ENCODE measurements at regions not wholly inside any gene's neighbourhood (a gene's known extent, or its start where the extent isn't known, plus 50 kb on each side); places are given as distances from the start of the nearest gene placed in this dataset.

- H3K9me3 ChIP-seq (ENCODE audit: low read length): no peaks in the 10 kb centered on the region
- no peaks in the 10 kb centered on the region for H4K20me1 ChIP-seq (ENCODE audit: insufficient read depth)
- H3K27ac ChIP-seq (ENCODE audit: low read length): no peak overlapping the region
- H3K27me3 ChIP-seq (ENCODE audit: insufficient read depth, low read depth, low read length): no peaks in the 10 kb centered on the region
- no peaks in the 10 kb centered on the region for H3F3A ChIP-seq (ENCODE audit: insufficient read depth, low read length, poor library complexity, severe bottlenecking)
- H3K9ac ChIP-seq (ENCODE audit: low read length): no peak overlapping the region
- no peak for TF ChIP-seq EP300 (conservative IDR thresholded peaks at IDR 0.05; ENCODE audit: poor library complexity, severe bottlenecking)
- TF ChIP-seq SMC3 (conservative IDR thresholded peaks at IDR 0.05; ENCODE audit: poor library complexity): no peak
- no peak for TF ChIP-seq TAF1 (IDR thresholded peaks at IDR 0.05; ENCODE audit: low read depth)
- TF ChIP-seq CTCF (IDR thresholded peaks at IDR 0.05; ENCODE audit: poor library complexity, severe bottlenecking): no peak
- TF ChIP-seq, protein P1, sequence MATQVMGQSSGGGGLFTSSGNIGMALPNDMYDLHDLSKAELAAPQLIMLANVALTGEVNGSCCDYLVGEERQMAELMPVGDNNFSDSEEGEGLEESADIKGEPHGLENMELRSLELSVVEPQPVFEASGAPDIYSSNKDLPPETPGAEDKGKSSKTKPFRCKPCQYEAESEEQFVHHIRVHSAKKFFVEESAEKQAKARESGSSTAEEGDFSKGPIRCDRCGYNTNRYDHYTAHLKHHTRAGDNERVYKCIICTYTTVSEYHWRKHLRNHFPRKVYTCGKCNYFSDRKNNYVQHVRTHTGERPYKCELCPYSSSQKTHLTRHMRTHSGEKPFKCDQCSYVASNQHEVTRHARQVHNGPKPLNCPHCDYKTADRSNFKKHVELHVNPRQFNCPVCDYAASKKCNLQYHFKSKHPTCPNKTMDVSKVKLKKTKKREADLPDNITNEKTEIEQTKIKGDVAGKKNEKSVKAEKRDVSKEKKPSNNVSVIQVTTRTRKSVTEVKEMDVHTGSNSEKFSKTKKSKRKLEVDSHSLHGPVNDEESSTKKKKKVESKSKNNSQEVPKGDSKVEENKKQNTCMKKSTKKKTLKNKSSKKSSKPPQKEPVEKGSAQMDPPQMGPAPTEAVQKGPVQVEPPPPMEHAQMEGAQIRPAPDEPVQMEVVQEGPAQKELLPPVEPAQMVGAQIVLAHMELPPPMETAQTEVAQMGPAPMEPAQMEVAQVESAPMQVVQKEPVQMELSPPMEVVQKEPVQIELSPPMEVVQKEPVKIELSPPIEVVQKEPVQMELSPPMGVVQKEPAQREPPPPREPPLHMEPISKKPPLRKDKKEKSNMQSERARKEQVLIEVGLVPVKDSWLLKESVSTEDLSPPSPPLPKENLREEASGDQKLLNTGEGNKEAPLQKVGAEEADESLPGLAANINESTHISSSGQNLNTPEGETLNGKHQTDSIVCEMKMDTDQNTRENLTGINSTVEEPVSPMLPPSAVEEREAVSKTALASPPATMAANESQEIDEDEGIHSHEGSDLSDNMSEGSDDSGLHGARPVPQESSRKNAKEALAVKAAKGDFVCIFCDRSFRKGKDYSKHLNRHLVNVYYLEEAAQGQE (IDR thresholded peaks at IDR 0.05; ENCODE audit: borderline replicate concordance): no peak
- no peak for TF ChIP-seq EZH2 (IDR thresholded peaks at IDR 0.05; ENCODE audit: borderline replicate concordance, insufficient read depth, low read length, poor library complexity, severe bottlenecking)
- TF ChIP-seq POLR2AphosphoS5 (IDR thresholded peaks at IDR 0.05): no peak
- no peak for TF ChIP-seq RAD21 (conservative IDR thresholded peaks at IDR 0.05)
- TF ChIP-seq MXI1 (conservative IDR thresholded peaks at IDR 0.05; ENCODE audit: poor library complexity, severe bottlenecking): no peak
- H2AFZ ChIP-seq (ENCODE audit: low read depth, low read length): no peak overlapping the region
- no peaks in the 10 kb centered on the region for H3K9me2 ChIP-seq (ENCODE audit: insufficient read depth, low read length)
- no peak overlapping the region for H3K4me2 ChIP-seq (ENCODE audit: low read length)
- H3K36me3 ChIP-seq (ENCODE audit: insufficient read depth, low read length): no peaks in the 10 kb centered on the region
- no peaks in the 10 kb centered on the region for H3K79me2 ChIP-seq (replicated peaks; ENCODE audit: insufficient read depth, low read length)
- H3K4me3 ChIP-seq (ENCODE audit: low read length): no peak overlapping the region
These were observed 819.7 kb upstream of the ALCAM start for GRCh38 chr3:104547031-104547430.

DNA sequence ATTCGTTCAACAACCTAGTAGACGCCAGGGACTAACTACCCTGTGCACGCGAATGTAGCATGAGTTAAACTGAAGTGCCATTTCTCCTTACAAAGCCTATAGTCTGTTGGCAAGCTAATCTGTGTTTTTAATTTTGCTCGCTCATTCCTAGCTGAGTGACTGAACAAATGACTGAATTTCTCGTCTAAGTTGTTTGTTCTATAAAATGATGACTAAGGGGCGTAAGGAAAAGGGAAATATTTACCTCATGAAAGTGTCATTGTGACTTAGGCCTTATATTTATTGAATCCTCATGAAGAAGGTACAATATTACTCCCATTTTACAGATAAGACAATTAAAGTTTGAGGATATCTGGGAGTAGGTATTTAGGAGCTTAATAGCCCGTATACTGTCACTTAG is 818.3 kb upstream of the ALCAM start:
- no peak overlapping the region for H3K27ac ChIP-seq (ENCODE audit: low read length)

More for the DNA sequence above, 818.3 kb upstream of the ALCAM start:
- H2AFZ ChIP-seq (ENCODE audit: low read depth, low read length): no peak overlapping the region
- no peaks in the 10 kb centered on the region for H3K36me3 ChIP-seq (ENCODE audit: insufficient read depth, low read length)
- H3K4me2 ChIP-seq (ENCODE audit: low read length): no peak overlapping the region
- H3K9ac ChIP-seq (ENCODE audit: low read length): no peak overlapping the region
- H3F3A ChIP-seq (ENCODE audit: insufficient read depth, low read length, poor library complexity, severe bottlenecking): no peaks in the 10 kb centered on the region
- no peaks in the 10 kb centered on the region for H3K9me3 ChIP-seq (ENCODE audit: low read length)
- no peaks in the 10 kb centered on the region for H3K9me2 ChIP-seq (ENCODE audit: insufficient read depth, low read length)
- H3K4me3 ChIP-seq (ENCODE audit: low read length): no peak overlapping the region
- H3K79me2 ChIP-seq (replicated peaks; ENCODE audit: insufficient read depth, low read length): no peaks in the 10 kb centered on the region
- H3K27me3 ChIP-seq (ENCODE audit: insufficient read depth, low read depth, low read length): no peaks in the 10 kb centered on the region
- TF ChIP-seq EP300 (conservative IDR thresholded peaks at IDR 0.05; ENCODE audit: poor library complexity, severe bottlenecking) (no peak), SMC3 (conservative IDR thresholded peaks at IDR 0.05; ENCODE audit: poor library complexity) (no peak), TAF1 (IDR thresholded peaks at IDR 0.05; ENCODE audit: low read depth) (no peak), POLR2AphosphoS5 (IDR thresholded peaks at IDR 0.05) (no peak), RAD21 (conservative IDR thresholded peaks at IDR 0.05) (no peak), EZH2 (IDR thresholded peaks at IDR 0.05; ENCODE audit: borderline replicate concordance, insufficient read depth, low read length, poor library complexity, severe bottlenecking) (no peak), CTCF (IDR thresholded peaks at IDR 0.05; ENCODE audit: poor library complexity, severe bottlenecking) (no peak), MXI1 (conservative IDR thresholded peaks at IDR 0.05; ENCODE audit: poor library complexity, severe bottlenecking) (no peak)
- TF ChIP-seq, protein P1 (IDR thresholded peaks at IDR 0.05; ENCODE audit: borderline replicate concordance): no peak
- no peaks in the 10 kb centered on the region for H4K20me1 ChIP-seq (ENCODE audit: insufficient read depth)
